Body of pancreas (tissue), 4 donors: ENCODE measurements at regions not wholly inside any gene's neighbourhood (a gene's known extent, or its start where the extent isn't known, plus 50 kb on each side); places are given as distances from the start of the nearest gene placed in this dataset.

Experiments
- POLR2A ChIP-seq, 3 donors: fragments of 450-650 bp; IDR thresholded peaks; one replicate each; pipeline ENCODE4 v1.6.1; 2016; ENCODE audit warnings: antibody characterized with exemption in 3 of 3, mild to moderate bottlenecking in 2 of 3
- TF ChIP-seq, protein P1 (sequence below), 7 experiments: fragments of 450-650 bp in 4 of 7; fragments of 200-600 bp in 3 of 7; sonication (generic) in 3 of 7; IDR thresholded peaks; one replicate each; pipeline ENCODE4 v1.5.1; 2016 to 2019; ENCODE audit warnings: antibody characterized with exemption in 7 of 7

DNA sequence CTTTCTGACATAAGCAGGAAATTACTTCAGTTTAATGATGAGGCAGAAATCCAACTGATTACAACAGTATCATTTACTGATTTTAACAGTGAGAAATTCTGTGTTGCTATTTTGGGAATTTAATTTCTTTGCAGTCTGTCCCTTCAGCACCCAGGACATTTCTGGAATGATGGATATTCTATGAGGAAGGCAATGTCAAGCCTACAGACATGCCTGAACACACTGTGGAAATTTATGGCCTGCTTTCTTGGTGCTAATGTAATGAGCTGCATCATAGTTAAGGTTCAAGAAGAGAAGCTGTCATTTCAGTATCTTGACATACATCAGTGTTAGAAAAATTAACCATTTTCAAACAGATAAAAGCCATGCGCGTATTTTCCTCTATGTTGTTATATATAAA lies 87.7 kb downstream of the SLITRK1 start:
- TF ChIP-seq, protein P1, sequence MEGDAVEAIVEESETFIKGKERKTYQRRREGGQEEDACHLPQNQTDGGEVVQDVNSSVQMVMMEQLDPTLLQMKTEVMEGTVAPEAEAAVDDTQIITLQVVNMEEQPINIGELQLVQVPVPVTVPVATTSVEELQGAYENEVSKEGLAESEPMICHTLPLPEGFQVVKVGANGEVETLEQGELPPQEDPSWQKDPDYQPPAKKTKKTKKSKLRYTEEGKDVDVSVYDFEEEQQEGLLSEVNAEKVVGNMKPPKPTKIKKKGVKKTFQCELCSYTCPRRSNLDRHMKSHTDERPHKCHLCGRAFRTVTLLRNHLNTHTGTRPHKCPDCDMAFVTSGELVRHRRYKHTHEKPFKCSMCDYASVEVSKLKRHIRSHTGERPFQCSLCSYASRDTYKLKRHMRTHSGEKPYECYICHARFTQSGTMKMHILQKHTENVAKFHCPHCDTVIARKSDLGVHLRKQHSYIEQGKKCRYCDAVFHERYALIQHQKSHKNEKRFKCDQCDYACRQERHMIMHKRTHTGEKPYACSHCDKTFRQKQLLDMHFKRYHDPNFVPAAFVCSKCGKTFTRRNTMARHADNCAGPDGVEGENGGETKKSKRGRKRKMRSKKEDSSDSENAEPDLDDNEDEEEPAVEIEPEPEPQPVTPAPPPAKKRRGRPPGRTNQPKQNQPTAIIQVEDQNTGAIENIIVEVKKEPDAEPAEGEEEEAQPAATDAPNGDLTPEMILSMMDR (IDR thresholded peaks at IDR 0.05), result no peak
- no peak for TF ChIP-seq POLR2A (IDR thresholded peaks at IDR 0.05)
